ENCODE measurements at regions not wholly inside any gene's neighbourhood (a gene's known extent, or its start where the extent isn't known, plus 50 kb on each side); places are given as distances from the start of the nearest gene placed in this dataset.

DNA sequence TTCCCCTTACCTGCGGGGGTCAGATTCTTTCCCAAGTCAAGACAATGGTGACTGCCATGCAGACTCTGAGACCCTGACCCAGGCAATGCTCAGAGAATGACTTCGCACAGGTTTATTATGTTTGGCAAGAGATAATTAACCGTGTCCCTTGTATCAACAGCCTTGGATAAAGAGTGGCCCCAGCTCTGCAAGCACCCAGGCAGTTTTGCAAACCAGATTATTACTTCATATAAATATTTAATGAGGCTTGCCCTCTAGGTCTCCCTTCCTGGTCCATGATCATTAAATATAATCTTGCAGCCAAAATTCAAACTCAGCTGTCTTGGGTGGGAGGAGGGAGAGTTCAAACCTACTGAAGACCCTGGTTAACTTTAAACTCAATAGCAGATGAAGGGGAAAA is 156.5 kb downstream of the ANKRD60 start:
- TF ChIP-seq, protein P1, sequence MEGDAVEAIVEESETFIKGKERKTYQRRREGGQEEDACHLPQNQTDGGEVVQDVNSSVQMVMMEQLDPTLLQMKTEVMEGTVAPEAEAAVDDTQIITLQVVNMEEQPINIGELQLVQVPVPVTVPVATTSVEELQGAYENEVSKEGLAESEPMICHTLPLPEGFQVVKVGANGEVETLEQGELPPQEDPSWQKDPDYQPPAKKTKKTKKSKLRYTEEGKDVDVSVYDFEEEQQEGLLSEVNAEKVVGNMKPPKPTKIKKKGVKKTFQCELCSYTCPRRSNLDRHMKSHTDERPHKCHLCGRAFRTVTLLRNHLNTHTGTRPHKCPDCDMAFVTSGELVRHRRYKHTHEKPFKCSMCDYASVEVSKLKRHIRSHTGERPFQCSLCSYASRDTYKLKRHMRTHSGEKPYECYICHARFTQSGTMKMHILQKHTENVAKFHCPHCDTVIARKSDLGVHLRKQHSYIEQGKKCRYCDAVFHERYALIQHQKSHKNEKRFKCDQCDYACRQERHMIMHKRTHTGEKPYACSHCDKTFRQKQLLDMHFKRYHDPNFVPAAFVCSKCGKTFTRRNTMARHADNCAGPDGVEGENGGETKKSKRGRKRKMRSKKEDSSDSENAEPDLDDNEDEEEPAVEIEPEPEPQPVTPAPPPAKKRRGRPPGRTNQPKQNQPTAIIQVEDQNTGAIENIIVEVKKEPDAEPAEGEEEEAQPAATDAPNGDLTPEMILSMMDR (IDR thresholded peaks at IDR 0.05 in 8 of 11, conservative IDR thresholded peaks at IDR 0.05 in 3 of 11), result no peak
- no peak for TF ChIP-seq POLR2A (IDR thresholded peaks at IDR 0.05)
